T-helper 1 cell (primary cell): ENCODE measurements at regions not wholly inside any gene's neighbourhood (a gene's known extent, or its start where the extent isn't known, plus 50 kb on each side); places are given as distances from the start of the nearest gene placed in this dataset.

Experiments used
- DNase-seq, 5 donors: peaks; one replicate each; pipeline ENCODE4 v3.0.0-alpha.2; 2012 to 2020

GRCh38 chr14:35456261-35456660 is 51.7 kb upstream of the NFKBIA start:
- DNase-seq = no peak

GRCh38 chr14:35458442-35458841 is 53.9 kb upstream of the NFKBIA start:
- no peak for DNase-seq

- DNase-seq = no peak
Observed at GRCh38 chr14:35459776-35460175, 55.2 kb upstream of the NFKBIA start.

GRCh38 chr14:35470755-35471154 is 63.2 kb upstream of the INSM2 start:
- no peak for DNase-seq

GRCh38 chr14:35471803-35472202 is 62.2 kb upstream of the INSM2 start:
- DNase-seq = no peak

GRCh38 chr14:35474323-35474722 is 59.6 kb upstream of the INSM2 start:
- no peak for DNase-seq

GRCh38 chr14:35480119-35480769 is 53.7 kb upstream of the INSM2 start:
- DNase-seq = peak in 1 of 5 donors; percentile 75

GRCh38 chr14:35482994-35483515 is 50.9 kb upstream of the INSM2 start:
- DNase-seq = no peak
